ENCODE measurements at regions not wholly inside any gene's neighbourhood (a gene's known extent, or its start where the extent isn't known, plus 50 kb on each side); places are given as distances from the start of the nearest gene placed in this dataset.

DNA sequence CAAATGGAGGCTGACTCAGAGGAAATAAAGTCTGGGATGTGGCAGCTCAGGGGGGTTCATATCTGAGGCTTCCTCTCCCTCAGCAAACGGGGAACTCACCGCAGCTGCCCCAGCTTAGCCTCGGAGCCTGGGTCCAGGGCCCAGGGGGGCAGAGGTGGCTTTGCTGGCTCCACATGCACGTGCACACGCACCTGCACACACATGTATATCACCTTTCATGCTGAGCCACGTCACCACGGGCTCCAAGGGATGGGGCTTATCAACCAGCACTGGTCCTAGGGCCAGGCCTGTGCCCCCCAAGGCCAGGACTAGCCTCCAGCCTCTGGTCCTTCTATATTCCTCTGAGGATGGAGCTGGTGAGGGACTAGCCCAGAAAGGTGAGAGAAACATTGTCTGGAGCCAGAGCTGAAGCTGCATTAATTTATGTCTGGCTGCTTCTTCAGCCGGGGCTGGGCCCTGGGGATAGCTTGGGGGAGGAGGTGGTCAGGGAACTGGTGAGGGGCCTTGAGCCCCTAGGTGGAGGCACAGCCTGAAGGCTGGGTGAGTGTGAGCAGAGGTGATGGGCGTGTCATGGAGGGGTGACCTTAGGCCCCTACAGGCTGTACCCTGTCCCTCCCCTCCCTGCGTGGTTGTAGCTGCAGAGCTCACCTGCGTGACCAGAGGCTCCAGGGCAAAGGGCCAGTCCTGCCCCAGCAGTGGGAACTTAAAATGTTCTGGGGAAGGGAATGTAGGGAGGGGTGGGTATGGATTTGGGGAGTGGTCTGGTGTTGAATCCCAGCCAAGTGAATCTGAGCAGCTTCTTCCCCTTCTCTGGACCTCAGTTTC is 520.8 kb downstream of the PTPRU start:
- TF ChIP-seq GATA3 (IDR thresholded peaks at IDR 0.05; ENCODE audit: low read depth, low read length) (no peak), GATA2 (IDR thresholded peaks at IDR 0.05; ENCODE audit: low read depth, low read length) (no peak)

DNA sequence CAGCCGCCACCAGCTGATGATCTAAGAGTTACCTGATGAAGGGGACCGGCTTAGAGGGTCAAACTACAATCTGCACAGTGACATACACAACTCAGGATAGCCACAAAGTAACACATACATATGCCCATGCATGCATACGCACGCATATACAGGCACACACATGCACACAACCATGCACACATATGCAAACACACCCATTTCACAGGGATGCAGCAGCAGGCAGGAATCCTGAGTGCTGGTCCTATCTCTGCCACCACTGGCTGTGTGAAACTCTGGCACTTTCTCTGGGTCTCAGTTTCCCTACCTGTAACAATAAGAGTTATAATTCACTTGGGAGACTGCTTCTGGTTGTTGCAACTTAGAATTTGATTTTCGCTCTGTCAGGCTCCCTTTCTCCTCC is 520.2 kb downstream of the PTPRU start:
- TF ChIP-seq GATA3 (IDR thresholded peaks at IDR 0.05; ENCODE audit: low read depth, low read length) (no peak), GATA2 (IDR thresholded peaks at IDR 0.05; ENCODE audit: low read depth, low read length) (no peak)

DNA sequence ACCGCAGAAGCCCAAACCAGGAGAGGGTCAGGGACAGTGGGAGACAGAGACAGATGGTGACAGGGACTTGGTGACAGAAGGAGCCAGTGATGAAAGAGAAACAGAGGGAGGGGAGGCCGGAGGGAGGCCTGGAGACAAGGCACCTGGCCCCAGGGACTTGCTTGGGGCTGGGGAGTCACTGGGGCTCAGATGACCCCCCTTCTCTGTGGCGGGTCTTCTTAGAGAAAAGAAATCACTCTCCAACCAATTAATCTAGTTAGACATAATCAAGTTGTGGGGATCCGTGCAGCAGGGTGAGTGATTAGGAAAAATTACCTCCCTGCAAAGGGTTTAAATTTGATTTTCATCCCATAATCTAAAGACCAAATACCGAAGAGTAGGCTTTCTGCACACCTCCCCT is 519.8 kb downstream of the PTPRU start:
- TF ChIP-seq GATA3 (IDR thresholded peaks at IDR 0.05; ENCODE audit: low read depth, low read length) (no peak), GATA2 (IDR thresholded peaks at IDR 0.05; ENCODE audit: low read depth, low read length) (no peak)

DNA sequence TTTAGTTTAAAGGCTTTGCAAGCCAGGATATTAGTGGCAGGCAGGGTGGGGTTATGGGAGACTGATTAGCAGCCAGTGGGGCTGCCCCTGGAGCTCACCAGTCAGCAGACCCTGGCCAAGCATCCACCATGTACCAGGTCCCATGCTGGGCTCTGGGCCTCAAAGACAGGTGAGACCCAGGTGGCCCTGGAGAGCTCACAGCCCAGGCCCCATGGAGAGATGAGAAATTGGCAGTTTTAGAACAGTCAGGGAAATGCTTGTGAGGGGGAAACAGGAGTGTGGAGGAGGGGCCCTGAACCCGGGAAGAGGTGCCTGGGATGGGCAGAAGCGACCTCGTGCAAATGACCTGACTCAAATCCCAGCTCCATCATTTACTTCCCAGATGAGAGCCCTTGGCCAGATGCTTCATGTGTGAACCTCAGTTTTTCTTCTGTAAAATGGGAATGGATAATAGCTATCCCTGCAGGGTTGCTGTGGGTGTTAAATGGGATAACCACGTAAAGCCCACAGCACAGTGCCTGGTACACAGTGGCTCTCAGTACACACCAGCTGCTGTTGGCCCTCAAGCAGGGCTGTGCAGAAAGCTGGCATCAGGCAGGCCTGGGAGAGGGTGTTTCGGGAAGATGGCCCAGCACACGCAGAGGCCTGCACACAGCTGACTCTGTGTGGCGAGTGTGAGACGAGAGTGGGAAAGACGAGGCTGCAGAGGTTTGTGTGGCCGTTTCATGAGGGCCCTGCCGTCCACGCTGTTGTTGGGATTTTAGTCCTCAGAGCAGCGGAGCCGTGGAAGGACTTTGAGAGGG is 518.5 kb downstream of the PTPRU start:
- TF ChIP-seq GATA3 (IDR thresholded peaks at IDR 0.05; ENCODE audit: low read depth, low read length) (no peak), GATA2 (IDR thresholded peaks at IDR 0.05; ENCODE audit: low read depth, low read length) (no peak)

DNA sequence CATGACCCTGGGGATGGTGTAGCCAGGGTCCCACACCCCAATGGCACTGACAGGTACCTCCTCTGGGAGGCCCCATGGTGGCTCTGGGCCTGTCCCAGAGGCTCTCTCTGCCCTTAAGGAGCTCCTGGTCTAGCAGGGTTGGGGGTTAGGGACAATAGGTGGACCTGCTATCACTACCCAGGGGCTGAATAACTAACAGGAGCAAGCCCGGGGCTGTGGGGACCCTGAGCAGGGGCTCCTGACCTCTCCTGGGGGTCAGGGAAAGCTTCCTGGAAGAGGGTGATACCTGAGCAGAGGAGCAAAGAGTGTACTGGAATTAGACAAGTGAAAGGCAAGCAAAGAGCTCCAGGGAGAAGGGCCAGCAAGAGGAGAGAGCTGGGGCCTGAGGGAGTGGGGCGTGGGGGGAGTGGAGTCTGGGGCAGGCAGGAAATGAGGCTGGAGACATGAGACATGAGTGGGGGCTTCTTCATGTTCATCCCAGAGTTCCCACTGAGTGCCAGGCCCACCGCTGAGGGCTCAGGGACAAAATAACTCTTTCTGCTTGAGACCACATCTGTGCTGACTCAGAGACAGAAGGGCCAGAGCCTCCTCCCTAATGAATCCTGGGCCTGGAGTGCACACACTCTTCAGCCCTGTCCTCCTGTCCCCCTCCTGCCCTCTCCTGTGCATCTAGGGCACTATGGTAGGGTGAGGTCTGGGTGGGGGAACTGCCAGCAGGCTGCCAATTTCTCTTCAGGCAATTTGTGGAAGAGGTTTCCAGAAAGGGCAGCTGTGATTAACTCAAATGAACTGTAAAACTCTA is 517.6 kb downstream of the PTPRU start:
- TF ChIP-seq GATA3 (IDR thresholded peaks at IDR 0.05; ENCODE audit: low read depth, low read length) (no peak), GATA2 (IDR thresholded peaks at IDR 0.05; ENCODE audit: low read depth, low read length) (no peak)

DNA sequence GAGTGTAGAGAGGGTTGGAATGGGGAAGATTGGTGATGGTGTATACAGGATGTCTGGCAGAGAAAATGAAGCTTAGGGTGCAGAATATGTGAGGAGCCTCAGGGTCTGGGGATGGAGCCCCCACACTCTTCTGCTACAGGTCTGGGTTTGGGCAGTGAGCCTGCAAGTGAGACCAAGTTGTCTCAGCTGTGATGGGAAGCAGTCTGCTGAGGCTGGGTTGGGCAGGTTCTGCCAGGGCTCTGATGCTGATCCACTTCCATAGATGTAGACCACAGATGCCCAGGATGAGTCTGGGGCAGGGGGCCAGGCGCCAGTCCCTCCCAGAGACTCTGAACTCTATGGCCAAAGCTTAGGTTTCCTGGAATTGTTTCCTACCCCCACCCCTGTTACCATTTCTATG is 516.9 kb downstream of the PTPRU start:
- TF ChIP-seq GATA2 (IDR thresholded peaks at IDR 0.05; ENCODE audit: low read depth, low read length) (no peak), GATA3 (IDR thresholded peaks at IDR 0.05; ENCODE audit: low read depth, low read length) (no peak)

DNA sequence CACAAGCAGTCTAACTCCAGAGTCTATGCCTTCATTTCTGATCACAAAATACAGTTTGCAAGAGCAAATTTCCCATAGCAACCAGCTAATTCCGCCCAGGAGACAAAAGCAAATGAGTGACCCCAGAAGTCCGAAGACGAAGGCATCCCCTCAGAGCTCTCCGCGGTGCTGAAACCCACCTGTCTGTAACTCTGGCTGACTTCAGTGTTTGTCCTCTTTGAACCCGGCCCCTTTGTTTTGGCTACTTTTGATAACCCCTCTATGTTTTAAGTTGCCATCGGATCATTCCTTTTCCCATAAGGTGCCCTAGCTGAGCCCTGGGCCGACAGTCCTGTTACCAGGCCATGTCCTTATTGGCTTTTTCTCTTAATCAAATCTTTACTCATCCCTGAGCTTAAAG is 515.8 kb downstream of the PTPRU start:
- TF ChIP-seq GATA3 (IDR thresholded peaks at IDR 0.05; ENCODE audit: low read depth, low read length) (no peak), GATA2 (IDR thresholded peaks at IDR 0.05; ENCODE audit: low read depth, low read length) (no peak)

DNA sequence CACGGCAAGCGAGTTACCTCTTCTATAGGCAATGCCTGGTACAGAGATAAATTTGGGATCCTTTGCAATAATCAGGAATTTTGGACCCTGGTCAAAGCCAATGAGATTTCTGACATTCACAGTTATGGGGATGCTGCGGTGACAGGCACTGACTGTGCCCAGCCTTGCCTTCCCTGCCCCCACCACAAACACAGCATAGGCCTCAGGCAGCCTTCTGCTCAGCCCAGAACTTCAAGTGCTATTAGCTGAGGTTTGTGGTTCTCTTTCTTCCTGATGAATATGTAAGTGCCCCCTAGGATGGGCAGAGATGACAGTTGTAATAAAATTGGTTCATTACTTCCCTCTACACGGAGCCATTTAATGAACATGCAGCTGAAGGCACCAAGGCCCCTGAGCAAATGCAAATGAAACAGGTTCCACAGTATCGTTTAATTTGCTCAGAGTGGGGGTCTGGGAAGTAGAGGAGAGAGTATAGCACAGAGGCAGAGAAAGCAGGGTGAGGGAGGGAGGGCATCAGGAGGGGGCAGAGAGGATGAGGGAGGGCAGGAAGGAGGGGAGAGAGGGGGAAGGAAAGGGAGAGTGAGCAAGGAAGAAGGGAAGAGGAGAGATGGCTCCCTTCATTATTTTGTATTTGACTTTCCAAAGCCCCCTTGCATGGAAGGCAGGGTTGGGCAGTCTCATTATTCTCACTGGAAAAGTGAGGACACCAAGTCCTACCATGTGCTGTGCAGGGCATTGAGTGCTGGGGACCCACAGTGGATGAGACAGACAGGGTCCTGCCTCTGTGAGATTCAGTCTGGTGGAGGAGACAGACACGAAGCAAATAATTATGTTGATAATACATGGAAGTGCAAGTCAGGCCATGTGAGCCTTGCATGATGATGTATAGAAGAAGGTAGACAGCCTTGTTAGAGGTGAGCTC is 513.0 kb downstream of the PTPRU start:
- no peak for TF ChIP-seq GATA3 (IDR thresholded peaks at IDR 0.05; ENCODE audit: low read depth, low read length)
- no peak for TF ChIP-seq GATA2 (IDR thresholded peaks at IDR 0.05; ENCODE audit: low read depth, low read length)

DNA sequence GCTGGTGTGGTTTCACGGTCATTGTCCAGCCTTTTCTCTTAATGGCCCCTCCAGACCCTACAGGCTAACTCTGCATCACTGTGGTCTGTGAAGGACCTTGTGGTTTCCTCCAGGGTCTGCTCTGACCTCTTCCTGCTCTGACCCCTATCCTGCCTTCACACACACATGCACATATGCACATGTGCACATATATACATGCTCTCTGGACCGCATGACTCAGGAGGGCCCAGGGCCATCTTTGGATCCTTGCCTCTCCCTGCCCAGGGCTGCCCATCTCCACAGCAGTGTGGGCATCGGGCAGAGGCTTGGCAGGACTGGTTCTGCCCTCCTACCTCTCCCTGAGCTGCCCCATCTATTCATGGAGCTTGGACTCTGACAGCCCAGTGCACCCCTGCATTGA is 510.9 kb downstream of the PTPRU start:
- no peak for TF ChIP-seq GATA2 (IDR thresholded peaks at IDR 0.05; ENCODE audit: low read depth, low read length)
- TF ChIP-seq GATA3 (IDR thresholded peaks at IDR 0.05; ENCODE audit: low read depth, low read length) = no peak

DNA sequence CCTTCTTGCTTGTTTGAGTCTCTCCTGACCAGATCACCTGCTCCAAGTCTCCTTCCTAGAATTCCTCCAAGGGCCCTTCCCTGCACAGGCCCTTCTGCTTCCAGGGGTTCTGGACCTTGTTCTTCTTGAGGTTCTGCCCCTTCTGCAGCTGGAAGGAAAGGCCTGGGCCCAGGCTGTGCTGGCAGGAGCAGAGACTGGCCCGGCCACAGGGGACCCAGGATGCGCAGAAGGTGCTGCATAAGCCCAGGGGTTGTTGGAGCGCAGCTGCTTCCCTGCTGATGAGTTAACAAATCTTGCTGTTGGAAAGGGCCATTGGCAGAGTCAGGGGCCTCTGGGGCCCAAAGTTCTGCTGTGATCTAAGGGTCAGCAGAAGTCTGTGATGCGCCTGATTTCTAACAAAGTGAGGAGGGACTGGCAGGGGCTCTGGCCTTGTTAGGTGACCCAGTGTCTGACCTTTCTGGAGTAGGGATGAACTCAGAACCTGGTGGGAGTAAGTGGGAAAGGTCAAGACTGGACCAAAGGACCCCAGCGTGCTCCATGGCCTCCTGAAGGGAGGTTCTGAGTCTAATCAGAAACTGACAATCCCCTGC is 509.8 kb downstream of the PTPRU start:
- TF ChIP-seq GATA3 (IDR thresholded peaks at IDR 0.05; ENCODE audit: low read depth, low read length) (no peak), GATA2 (IDR thresholded peaks at IDR 0.05; ENCODE audit: low read depth, low read length) (no peak)

DNA sequence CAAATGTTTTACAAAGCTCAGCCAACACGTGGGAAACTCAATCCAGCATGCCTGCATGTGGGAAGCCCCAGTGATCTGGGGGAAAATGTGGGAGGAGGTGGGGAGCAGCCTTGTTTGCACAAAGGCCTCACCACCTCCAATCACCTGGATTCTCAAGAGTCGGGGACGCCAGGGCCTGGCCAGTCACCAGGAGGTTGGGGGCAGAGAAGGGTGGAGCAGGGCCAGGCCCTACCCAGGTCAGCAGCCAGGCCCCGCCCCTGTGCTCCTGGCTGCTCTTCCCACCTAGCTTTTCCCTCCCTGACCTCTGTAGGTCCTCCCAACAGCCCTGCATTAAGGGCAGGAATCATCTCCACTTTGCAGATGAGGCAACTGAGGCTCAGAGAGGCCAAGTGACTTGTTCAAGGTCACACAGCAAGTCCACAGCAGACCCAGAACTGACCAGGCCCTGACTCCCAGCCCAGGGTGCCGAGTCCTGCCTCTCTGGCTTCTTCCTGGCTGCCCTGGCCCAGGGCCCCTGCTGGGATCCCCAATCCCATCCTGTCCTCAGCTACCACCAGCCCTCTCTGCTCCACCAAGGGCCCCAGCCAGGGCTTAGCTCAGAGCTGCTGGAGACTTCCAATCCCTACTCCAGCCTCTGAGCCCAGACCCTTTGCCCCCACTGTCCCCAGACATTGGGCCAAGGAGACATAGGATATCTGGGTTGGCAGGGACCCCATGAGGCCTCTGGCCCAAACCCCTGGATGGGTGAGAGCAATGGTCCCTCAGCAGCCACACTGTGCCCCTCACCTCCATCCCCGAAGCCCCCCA is 508.6 kb downstream of the PTPRU start:
- no peak for TF ChIP-seq GATA3 (IDR thresholded peaks at IDR 0.05; ENCODE audit: low read depth, low read length)
- no peak for TF ChIP-seq GATA2 (IDR thresholded peaks at IDR 0.05; ENCODE audit: low read depth, low read length)

DNA sequence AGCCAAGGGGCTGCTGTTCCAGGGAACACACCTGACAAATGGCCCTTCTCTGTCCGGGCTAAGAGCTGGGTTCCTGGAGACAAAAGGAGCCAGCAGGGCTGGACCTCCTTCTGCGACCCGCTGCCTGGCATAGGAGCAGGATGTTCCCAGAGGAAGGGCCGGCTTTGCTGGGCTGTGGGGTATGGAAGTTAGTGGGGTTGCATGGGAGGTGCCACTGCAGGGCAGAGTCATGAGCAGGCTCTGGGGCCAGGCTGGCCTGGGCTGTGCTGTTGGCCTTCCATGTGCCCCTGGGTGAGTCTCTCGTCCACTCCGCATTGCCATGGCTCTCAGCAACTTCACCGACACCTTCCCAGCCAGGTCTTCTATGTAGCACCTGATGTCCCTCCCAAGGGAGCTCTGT is 507.6 kb downstream of the PTPRU start:
- TF ChIP-seq GATA2 (IDR thresholded peaks at IDR 0.05; ENCODE audit: low read depth, low read length) (no peak), GATA3 (IDR thresholded peaks at IDR 0.05; ENCODE audit: low read depth, low read length) (no peak)

All from SH-SY5Y (cell line).